ENCODE measurements at regions not wholly inside any gene's neighbourhood (a gene's known extent, or its start where the extent isn't known, plus 50 kb on each side); places are given as distances from the start of the nearest gene placed in this dataset.

GRCh38 chrX:112968351-112969133, 127.9 kb upstream of the AMOT start:
- no peak for ATAC-seq (ENCODE audit: insufficient read depth, low read depth)
- Histone ChIP-seq H3K36me3 (ENCODE audit: insufficient read depth, low read length) (no peaks in the 10 kb centered on the region), H2AFZ (ENCODE audit: low read depth, low read length) (no peak overlapping the region), H3K79me2 (ENCODE audit: insufficient read depth, low read length) (no peaks in the 10 kb centered on the region), H3K9me3 (ENCODE audit: insufficient read depth, low read length, severe bottlenecking) (no peaks in the 10 kb centered on the region), H4K20me1 (ENCODE audit: insufficient read depth, low read length) (no peaks in the 10 kb centered on the region), H3K4me3 (ENCODE audit: low read depth in 1 of 2, low read length in 2 of 2) (no peak overlapping the region), H3K4me2 (ENCODE audit: insufficient read depth, low read length) (no peak overlapping the region), H3K4me1 (ENCODE audit: insufficient read depth, low read length) (no peaks in the 10 kb centered on the region), H3K27me3 (ENCODE audit: insufficient read depth, low read length, poor library complexity) (no peaks in the 10 kb centered on the region), H3K27ac (ENCODE audit: low read length) (no peak overlapping the region), H3K9ac (ENCODE audit: low read depth, low read length) (no peak overlapping the region)
- TF ChIP-seq CTCF (IDR thresholded peaks at IDR 0.05; ENCODE audit: borderline replicate concordance, extremely low read depth, low read length, poor library complexity, severe bottlenecking): no peak
- TF ChIP-seq EZH2 (IDR thresholded peaks at IDR 0.05; ENCODE audit: borderline replicate concordance, low read depth, low read length, severe bottlenecking): no peak
- no peak for DNase-seq

GRCh38 chrX:112967903-112968302, 127.3 kb upstream of the AMOT start:
- Histone ChIP-seq H3K9ac (ENCODE audit: low read depth, low read length) (no peak overlapping the region), H3K9me3 (ENCODE audit: insufficient read depth, low read length, severe bottlenecking) (no peaks in the 10 kb centered on the region), H3K79me2 (ENCODE audit: insufficient read depth, low read length) (no peaks in the 10 kb centered on the region), H3K27me3 (ENCODE audit: insufficient read depth, low read length, poor library complexity) (no peaks in the 10 kb centered on the region), H4K20me1 (ENCODE audit: insufficient read depth, low read length) (no peaks in the 10 kb centered on the region), H3K4me3 (ENCODE audit: low read depth in 1 of 2, low read length in 2 of 2) (no peak overlapping the region), H3K4me1 (ENCODE audit: insufficient read depth, low read length) (no peaks in the 10 kb centered on the region), H3K36me3 (ENCODE audit: insufficient read depth, low read length) (no peaks in the 10 kb centered on the region), H3K27ac (ENCODE audit: low read length) (no peak overlapping the region), H3K4me2 (ENCODE audit: insufficient read depth, low read length) (no peak overlapping the region), H2AFZ (ENCODE audit: low read depth, low read length) (no peak overlapping the region)
- no peak for ATAC-seq (ENCODE audit: insufficient read depth, low read depth)
- DNase-seq: no peak
- TF ChIP-seq CTCF (IDR thresholded peaks at IDR 0.05; ENCODE audit: borderline replicate concordance, extremely low read depth, low read length, poor library complexity, severe bottlenecking) (no peak), EZH2 (IDR thresholded peaks at IDR 0.05; ENCODE audit: borderline replicate concordance, low read depth, low read length, severe bottlenecking) (no peak)

- Histone ChIP-seq H3K27me3 (ENCODE audit: insufficient read depth, low read length, poor library complexity) (no peaks in the 10 kb centered on the region), H3K27ac (ENCODE audit: low read length) (no peak overlapping the region), H3K79me2 (ENCODE audit: insufficient read depth, low read length) (no peaks in the 10 kb centered on the region), H3K9ac (ENCODE audit: low read depth, low read length) (no peak overlapping the region), H3K4me1 (ENCODE audit: insufficient read depth, low read length) (no peaks in the 10 kb centered on the region), H3K9me3 (ENCODE audit: insufficient read depth, low read length, severe bottlenecking) (no peaks in the 10 kb centered on the region), H4K20me1 (ENCODE audit: insufficient read depth, low read length) (no peaks in the 10 kb centered on the region), H3K4me2 (ENCODE audit: insufficient read depth, low read length) (no peak overlapping the region), H3K36me3 (ENCODE audit: insufficient read depth, low read length) (no peaks in the 10 kb centered on the region), H3K4me3 (ENCODE audit: low read depth in 1 of 2, low read length in 2 of 2) (no peak overlapping the region), H2AFZ (ENCODE audit: low read depth, low read length) (no peak overlapping the region)
- no peak for DNase-seq
- TF ChIP-seq EZH2 (IDR thresholded peaks at IDR 0.05; ENCODE audit: borderline replicate concordance, low read depth, low read length, severe bottlenecking) (no peak), CTCF (IDR thresholded peaks at IDR 0.05; ENCODE audit: borderline replicate concordance, extremely low read depth, low read length, poor library complexity, severe bottlenecking) (no peak)
- ATAC-seq (ENCODE audit: insufficient read depth, low read depth): no peak
Observed at GRCh38 chrX:112967341-112967740, 126.7 kb upstream of the AMOT start.

Data from DND-41 (cell line).